ENCODE measurements at regions not wholly inside any gene's neighbourhood (a gene's known extent, or its start where the extent isn't known, plus 50 kb on each side); places are given as distances from the start of the nearest gene placed in this dataset.

- BruUV-seq (replicated peaks) = no TSS peak
- TF ChIP-seq EZH2 (IDR thresholded peaks at IDR 0.05; ENCODE audit: low read depth) = no peak
- no peak for TF ChIP-seq CTCF (conservative IDR thresholded peaks at IDR 0.05)
- no peaks in the 10 kb centered on the region for H3K4me1 ChIP-seq (replicated peaks; ENCODE audit: insufficient read depth)
- no peaks in the 10 kb centered on the region for H3K36me3 ChIP-seq (ENCODE audit: low read depth)
- H3F3A ChIP-seq (ENCODE audit: insufficient read depth, low read depth) = no peaks in the 10 kb centered on the region
- H3K79me2 ChIP-seq (ENCODE audit: low read depth) = no peaks in the 10 kb centered on the region
- H3K4me2 ChIP-seq = no peak overlapping the region
- no peak overlapping the region for H2AFZ ChIP-seq
- intact Hi-C loops (cut with micrococcal nuclease; ENCODE audit: unreplicated experiment) = no loop called here
- no peaks in the 10 kb centered on the region for H4K20me1 ChIP-seq (ENCODE audit: insufficient read depth)
- H3K9me3 ChIP-seq (ENCODE audit: insufficient read depth, low read depth) = no peaks in the 10 kb centered on the region
- no peak overlapping the region for H3K27ac ChIP-seq
- ChIA-PET CTCF (no interaction called here), POLR2A (ENCODE audit: unreplicated experiment) (no interaction called here)
- no peaks in the 10 kb centered on the region for H3K9me2 ChIP-seq (ENCODE audit: insufficient read depth)
- no peaks in the 10 kb centered on the region for H3K27me3 ChIP-seq (ENCODE audit: insufficient read depth, low read depth)
- DNase-seq = no peak
- H3K4me3 ChIP-seq = no peak overlapping the region
These were observed 759.3 kb upstream of the TYRP1 start for GRCh38 chr9:11933926-11934325.

GRCh38 chr9:11946531-11946930, 746.7 kb upstream of the TYRP1 start:
- CTCF ChIA-PET = no interaction called here
- no peak for TF ChIP-seq EZH2 (IDR thresholded peaks at IDR 0.05; ENCODE audit: low read depth)
- no peak for TF ChIP-seq CTCF (conservative IDR thresholded peaks at IDR 0.05)
- no peaks in the 10 kb centered on the region for H3K27me3 ChIP-seq (ENCODE audit: insufficient read depth, low read depth)
- no peaks in the 10 kb centered on the region for H3K9me2 ChIP-seq (ENCODE audit: insufficient read depth)
- H4K20me1 ChIP-seq (ENCODE audit: insufficient read depth) = no peaks in the 10 kb centered on the region
- H3F3A ChIP-seq (ENCODE audit: insufficient read depth, low read depth) = no peaks in the 10 kb centered on the region
- H3K27ac ChIP-seq = no peak overlapping the region
- no peaks in the 10 kb centered on the region for H3K9me3 ChIP-seq (ENCODE audit: insufficient read depth, low read depth)
- no peaks in the 10 kb centered on the region for H3K36me3 ChIP-seq (ENCODE audit: low read depth)
- no peak overlapping the region for H2AFZ ChIP-seq
- H3K79me2 ChIP-seq (ENCODE audit: low read depth) = no peaks in the 10 kb centered on the region
- H3K4me1 ChIP-seq (replicated peaks; ENCODE audit: insufficient read depth) = no peaks in the 10 kb centered on the region
- intact Hi-C loops (cut with micrococcal nuclease; ENCODE audit: unreplicated experiment) = no loop called here
- H3K4me2 ChIP-seq = no peak overlapping the region
- no peak for DNase-seq
- no TSS peak for BruUV-seq (replicated peaks)
- H3K4me3 ChIP-seq = no peak overlapping the region
- POLR2A ChIA-PET (ENCODE audit: unreplicated experiment) = no interaction called here

GRCh38 chr9:11962327-11962726, 730.9 kb upstream of the TYRP1 start:
- Histone ChIP-seq H3K79me2 (ENCODE audit: low read depth) (no peaks in the 10 kb centered on the region), H4K20me1 (ENCODE audit: insufficient read depth) (no peaks in the 10 kb centered on the region), H3K4me3 (no peak overlapping the region), H3K9me3 (ENCODE audit: insufficient read depth, low read depth) (no peaks in the 10 kb centered on the region), H3K36me3 (ENCODE audit: low read depth) (no peaks in the 10 kb centered on the region), H3K27me3 (ENCODE audit: insufficient read depth, low read depth) (no peaks in the 10 kb centered on the region), H3K9me2 (ENCODE audit: insufficient read depth) (no peaks in the 10 kb centered on the region), H3K27ac (no peak overlapping the region), H2AFZ (no peak overlapping the region), H3K4me1 (replicated peaks; ENCODE audit: insufficient read depth) (no peaks in the 10 kb centered on the region), H3F3A (ENCODE audit: insufficient read depth, low read depth) (no peaks in the 10 kb centered on the region), H3K4me2 (no peak overlapping the region)
- ChIA-PET POLR2A (ENCODE audit: unreplicated experiment) (no interaction called here), CTCF (no interaction called here)
- TF ChIP-seq EZH2 (IDR thresholded peaks at IDR 0.05; ENCODE audit: low read depth) = no peak
- no peak for DNase-seq
- no TSS peak for BruUV-seq (replicated peaks)
- intact Hi-C loops (cut with micrococcal nuclease; ENCODE audit: unreplicated experiment) = no loop called here

GRCh38 chr9:11966786-11967185, 726.4 kb upstream of the TYRP1 start:
- H3K4me3 ChIP-seq = no peak overlapping the region
- ChIA-PET CTCF (no interaction called here), POLR2A (ENCODE audit: unreplicated experiment) (no interaction called here)
- H3K79me2 ChIP-seq (ENCODE audit: low read depth) = no peaks in the 10 kb centered on the region
- no peak overlapping the region for H2AFZ ChIP-seq
- no peaks in the 10 kb centered on the region for H3F3A ChIP-seq (ENCODE audit: insufficient read depth, low read depth)
- TF ChIP-seq EZH2 (IDR thresholded peaks at IDR 0.05; ENCODE audit: low read depth) = no peak
- no peak for TF ChIP-seq CTCF (conservative IDR thresholded peaks at IDR 0.05)
- no peak overlapping the region for H3K27ac ChIP-seq
- intact Hi-C loops (cut with micrococcal nuclease; ENCODE audit: unreplicated experiment) = no loop called here
- H3K9me3 ChIP-seq (ENCODE audit: insufficient read depth, low read depth) = no peaks in the 10 kb centered on the region
- H3K27me3 ChIP-seq (ENCODE audit: insufficient read depth, low read depth) = no peaks in the 10 kb centered on the region
- no peaks in the 10 kb centered on the region for H4K20me1 ChIP-seq (ENCODE audit: insufficient read depth)
- H3K36me3 ChIP-seq (ENCODE audit: low read depth) = no peaks in the 10 kb centered on the region
- H3K4me1 ChIP-seq (replicated peaks; ENCODE audit: insufficient read depth) = no peaks in the 10 kb centered on the region
- no peak for DNase-seq
- no peaks in the 10 kb centered on the region for H3K9me2 ChIP-seq (ENCODE audit: insufficient read depth)
- H3K4me2 ChIP-seq = no peak overlapping the region
- no TSS peak for BruUV-seq (replicated peaks)

Measured in PC-9 (cell line).